ENCODE measurements at regions not wholly inside any gene's neighbourhood (a gene's known extent, or its start where the extent isn't known, plus 50 kb on each side); places are given as distances from the start of the nearest gene placed in this dataset.

- TF ChIP-seq POLR2A (IDR thresholded peaks at IDR 0.05): no peak
- TF ChIP-seq, protein P1, sequence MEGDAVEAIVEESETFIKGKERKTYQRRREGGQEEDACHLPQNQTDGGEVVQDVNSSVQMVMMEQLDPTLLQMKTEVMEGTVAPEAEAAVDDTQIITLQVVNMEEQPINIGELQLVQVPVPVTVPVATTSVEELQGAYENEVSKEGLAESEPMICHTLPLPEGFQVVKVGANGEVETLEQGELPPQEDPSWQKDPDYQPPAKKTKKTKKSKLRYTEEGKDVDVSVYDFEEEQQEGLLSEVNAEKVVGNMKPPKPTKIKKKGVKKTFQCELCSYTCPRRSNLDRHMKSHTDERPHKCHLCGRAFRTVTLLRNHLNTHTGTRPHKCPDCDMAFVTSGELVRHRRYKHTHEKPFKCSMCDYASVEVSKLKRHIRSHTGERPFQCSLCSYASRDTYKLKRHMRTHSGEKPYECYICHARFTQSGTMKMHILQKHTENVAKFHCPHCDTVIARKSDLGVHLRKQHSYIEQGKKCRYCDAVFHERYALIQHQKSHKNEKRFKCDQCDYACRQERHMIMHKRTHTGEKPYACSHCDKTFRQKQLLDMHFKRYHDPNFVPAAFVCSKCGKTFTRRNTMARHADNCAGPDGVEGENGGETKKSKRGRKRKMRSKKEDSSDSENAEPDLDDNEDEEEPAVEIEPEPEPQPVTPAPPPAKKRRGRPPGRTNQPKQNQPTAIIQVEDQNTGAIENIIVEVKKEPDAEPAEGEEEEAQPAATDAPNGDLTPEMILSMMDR (IDR thresholded peaks at IDR 0.05): no peak
These were observed 74.2 kb upstream of the MGMT start for GRCh38 chr10:129392855-129393254.

All from uterus (tissue), 2 donors.